GM19468 (cell line): ENCODE measurements at regions not wholly inside any gene's neighbourhood (a gene's known extent, or its start where the extent isn't known, plus 50 kb on each side); places are given as distances from the start of the nearest gene placed in this dataset.
"Not testable (repeated sequence)": the region's sequence is repeated elsewhere in the genome, so short reads cannot be mapped to it uniquely, and the experiment has no call there.

Experiments used
- ATAC-seq: cut with Tn5 transposase; IDR thresholded peaks from one replicate; pipeline ENCODE4 v1.9.1; 2021; ENCODE audit warnings: mild to moderate bottlenecking, moderate library complexity, moderate number of reproducible peaks; ENCODE audit not compliant: unreplicated experiment; ENCODE audit errors: extremely low read depth

- ATAC-seq = no peak
Measured at GRCh38 chr7:112668561-112668960, 121.6 kb downstream of the TMEM168 start.

GRCh38 chr7:112669306-112669705 is 120.9 kb downstream of the TMEM168 start:
- no peak for ATAC-seq

- no peak for ATAC-seq
Measured at GRCh38 chr7:112670193-112670592, 120.0 kb downstream of the TMEM168 start.

GRCh38 chr7:112678626-112679025 is 111.6 kb downstream of the TMEM168 start:
- ATAC-seq = no peak

GRCh38 chr7:112689466-112690177 is 100.6 kb downstream of the TMEM168 start:
- not testable (repeated sequence) for ATAC-seq

GRCh38 chr7:112692333-112692732 is 97.9 kb downstream of the TMEM168 start:
- no peak for ATAC-seq

- not testable (repeated sequence) for ATAC-seq
Measured at GRCh38 chr7:112697211-112697610, 93.0 kb downstream of the TMEM168 start.

GRCh38 chr7:112699725-112700513 is 90.3 kb downstream of the TMEM168 start:
- no peak for ATAC-seq

GRCh38 chr7:112701456-112701855 is 88.7 kb downstream of the TMEM168 start:
- no peak for ATAC-seq

GRCh38 chr7:112707655-112708054 is 82.5 kb downstream of the TMEM168 start:
- ATAC-seq = peak; percentile 64

GRCh38 chr7:112708236-112708635 is 82.0 kb downstream of the TMEM168 start:
- no peak for ATAC-seq
